K562 (cell line): ENCODE measurements at regions not wholly inside any gene's neighbourhood (a gene's known extent, or its start where the extent isn't known, plus 50 kb on each side); places are given as distances from the start of the nearest gene placed in this dataset.
A peak's percentile ranks its signal among the peaks of the same experiment; 100 is the strongest.

Experiments used
- ATAC-seq: fragments of 200-7000 bp; cut with Tn5 transposase; 3 replicates; pipeline ENCODE4 v1.9.1; 2020; ENCODE audit warnings: moderate library complexity
- BruUV-seq: library from RNA; stranded (reverse); fragments of 400-500 nt; replicated peaks from 2 replicates; lab custom pipeline; 2021; lab: Mats Ljungman, UMichigan
- CTCF ChIA-PET: fragments of 300-600 bp; formaldehyde crosslinking; extraction: SDS; loops from one replicate; lab custom pipeline; 2021; ENCODE audit warnings: low intra/inter-chr PET ratio; lab: Yijun Ruan, JAX
- POLR2A ChIA-PET: fragments of 300-600, 350-650 bp; sonication (Branson Sonifier 250); formaldehyde crosslinking; extraction: SDS; loops from one replicate; lab custom pipeline; 2021; ENCODE audit warnings: antibody characterized with exemption, inconsistent platforms; lab: Yijun Ruan, JAX
- DNase-seq, 4 experiments: peaks; one replicate each; pipeline versions ENCODE4 v3.0.0 to v3.0.0-alpha.2; 2011 to 2018; ENCODE audit warnings: low spot score in 3 of 4, mixed read lengths in 3 of 4; ENCODE audit errors: extremely low read depth in 1 of 4
- FAIRE-seq: peaks from 2 replicates; lab custom pipeline; 2011; peaks lifted over from hg19 to GRCh38; lab: Jason Lieb, UNC
- H2AFZ ChIP-seq: 2 replicates; pipeline ENCODE4 v1.6.0; 2011; ENCODE audit warnings: low read depth, low read length, control low read depth, inconsistent platforms
- H3K27ac ChIP-seq: fragments of 200-600 bp; 3 replicates; pipeline ENCODE4 v1.8.0; 2011; ENCODE audit warnings: low read depth, mild to moderate bottlenecking, control low read depth, inconsistent platforms, low read length, moderate library complexity, mixed read lengths; ENCODE audit errors: extremely low read depth
- H3K27me3 ChIP-seq, 2 experiments: fragments of 300-600 bp in 1 of 2; 2 replicates in 1 of 2; 3 replicates in 1 of 2; pipeline versions ENCODE4 v1.6.0 to v1.8.0; 2011; ENCODE audit warnings: inconsistent platforms in 2 of 2, low read length in 2 of 2, mild to moderate bottlenecking in 1 of 2, mixed read lengths in 1 of 2, moderate library complexity in 1 of 2; ENCODE audit not compliant: control insufficient read depth in 2 of 2, insufficient read depth in 2 of 2
- H3K36me3 ChIP-seq: fragments of 300-600 bp; 3 replicates; pipeline ENCODE4 v1.8.0; 2011; ENCODE audit warnings: mild to moderate bottlenecking, low read length, inconsistent platforms; ENCODE audit not compliant: control insufficient read depth, insufficient read depth
- H3K4me1 ChIP-seq, 2 experiments: fragments of 200-600 bp in 1 of 2; replicated peaks in 1 of 2; 2 replicates in 1 of 2; 3 replicates in 1 of 2; pipeline versions ENCODE4 v1.5.1 to v1.8.0; 2011; ENCODE audit warnings: inconsistent platforms in 2 of 2, low read length in 2 of 2, mild to moderate bottlenecking in 1 of 2, mixed read lengths in 1 of 2, moderate library complexity in 1 of 2; ENCODE audit not compliant: control insufficient read depth in 2 of 2, insufficient read depth in 2 of 2
- H3K4me2 ChIP-seq: 2 replicates; pipeline ENCODE4 v1.6.1; 2011; ENCODE audit warnings: low read length, control low read depth, inconsistent platforms, mixed read lengths; ENCODE audit not compliant: insufficient read depth
- H3K4me3 ChIP-seq: fragments of 200-600 bp; sonication (generic), shearing (Covaris generic); 2 replicates; pipeline ENCODE4 v1.5.1; 2016; ENCODE audit warnings: control low read depth, inconsistent platforms
- H3K79me2 ChIP-seq: fragments of 200-600 bp; 3 replicates; pipeline ENCODE4 v1.8.0; 2011; ENCODE audit warnings: low read length, inconsistent platforms; ENCODE audit not compliant: control insufficient read depth, insufficient read depth
- H3K9ac ChIP-seq, 2 experiments: 2 replicates each; pipeline versions ENCODE4 v1.6.0 to v1.6.1; 2011; ENCODE audit warnings: low read depth in 2 of 2, low read length in 2 of 2, control low read depth in 1 of 2, inconsistent platforms in 1 of 2, mild to moderate bottlenecking in 1 of 2, mixed read lengths in 1 of 2; ENCODE audit not compliant: insufficient read depth in 1 of 2
- H3K9me1 ChIP-seq: one replicate; pipeline ENCODE4 v1.6.0; 2011; ENCODE audit warnings: inconsistent platforms, mild to moderate bottlenecking, low read length, moderate library complexity; ENCODE audit not compliant: control insufficient read depth, insufficient read depth
- H3K9me3 ChIP-seq: replicated peaks from 2 replicates; pipeline ENCODE4 v1.5.1; 2011; ENCODE audit warnings: low read depth, low read length, inconsistent platforms; ENCODE audit not compliant: control insufficient read depth, insufficient read depth
- H4K20me1 ChIP-seq: replicated peaks from 2 replicates; pipeline ENCODE4 v1.6.1; 2011; ENCODE audit warnings: low read length, inconsistent platforms, mixed read lengths; ENCODE audit not compliant: control insufficient read depth, insufficient read depth
- ARNT ChIP-seq, 2 experiments: fragments of 450-650 bp; IDR thresholded peaks; 2 replicates each; pipeline ENCODE4 v1.6.1; 2016; ENCODE audit warnings: mild to moderate bottlenecking in 1 of 2
- ASH1L ChIP-seq: fragments of 450-650 bp; IDR thresholded peaks from 2 replicates; pipeline ENCODE4 v1.6.1; 2018; ENCODE audit warnings: borderline replicate concordance, mild to moderate bottlenecking, low read depth; ENCODE audit not compliant: partially characterized antibody
- CSDE1 ChIP-seq, 2 experiments: fragments of 450-650 bp; IDR thresholded peaks; 2 replicates each; pipeline ENCODE4 v1.6.1; 2016; ENCODE audit warnings: mild to moderate bottlenecking in 1 of 2
- EGR1 ChIP-seq: fragments of 450-650 bp; conservative IDR thresholded peaks from 2 replicates; pipeline ENCODE4 v1.6.1; 2017; ENCODE audit warnings: mild to moderate bottlenecking
- FOS ChIP-seq: IDR thresholded peaks from 3 replicates; pipeline ENCODE4 v1.6.1; 2011; ENCODE audit not compliant: insufficient read length; ENCODE audit errors: extremely low read depth
- FOXA3 ChIP-seq, 2 experiments: fragments of 450-650 bp in 1 of 2; sonication (generic) in 1 of 2; formaldehyde crosslinking; IDR thresholded peaks in 1 of 2; conservative IDR thresholded peaks in 1 of 2; 2 replicates each; pipeline versions ENCODE4 v1.4.0 to v1.8.0; 2020 to 2022; ENCODE audit warnings: mild to moderate bottlenecking in 2 of 2, missing genetic modification reagents in 1 of 2
- GATAD2A ChIP-seq: fragments of 450-650 bp; IDR thresholded peaks from 2 replicates; pipeline ENCODE4 v1.6.1; 2017
- LARP7 ChIP-seq: fragments of 450-650 bp; IDR thresholded peaks from 2 replicates; pipeline ENCODE4 v1.6.1; 2016
- MBD2 ChIP-seq: sonication (generic); IDR thresholded peaks from 2 replicates; pipeline ENCODE4 v1.6.1; 2016; ENCODE audit warnings: low read depth, borderline replicate concordance
- NFYB ChIP-seq: IDR thresholded peaks from 2 replicates; pipeline ENCODE4 v1.6.1; 2011; ENCODE audit warnings: mild to moderate bottlenecking, moderate library complexity; ENCODE audit not compliant: insufficient read length; ENCODE audit errors: extremely low read depth
- PHB2 ChIP-seq: fragments of 450-650 bp; IDR thresholded peaks from 2 replicates; pipeline ENCODE4 v1.6.1; 2017; ENCODE audit warnings: low read depth
- STAG1 ChIP-seq: sonication (generic); formaldehyde crosslinking; IDR thresholded peaks from 2 replicates; pipeline ENCODE4 v1.5.0; 2020; ENCODE audit warnings: missing genetic modification reagents, borderline replicate concordance
- TBP ChIP-seq: optimal IDR thresholded peaks from 2 replicates; pipeline ENCODE3; 2011; ENCODE audit warnings: low read depth, low read length, improper control_type of control experiment
- ZNF12 ChIP-seq: sonication (generic); formaldehyde crosslinking; IDR thresholded peaks from 2 replicates; pipeline ENCODE4 v1.4.0; 2020; ENCODE audit warnings: mild to moderate bottlenecking, missing genetic modification reagents
- ZNF184 ChIP-seq: sonication (generic); formaldehyde crosslinking; IDR thresholded peaks from 2 replicates; pipeline ENCODE4 v1.5.0; 2020; ENCODE audit warnings: missing genetic modification reagents
- ZNF551 ChIP-seq: fragments of 250-450 bp; sonication (Bioruptor Pico); IDR thresholded peaks from 2 replicates; pipeline ENCODE4 v1.5.0; 2021; ENCODE audit warnings: mild to moderate bottlenecking, moderate library complexity
- WGBS: fragments of 100-300 bp; shearing (Covaris generic); methylation state at CpG from one replicate; pipeline ENCODE4 v1.1.6; 2016; ENCODE audit warnings: low coverage, mixed read lengths; ENCODE audit not compliant: insufficient coverage; ENCODE audit errors: missing lambda C conversion rate; 5-methylcytosine and 5-hydroxymethylcytosine counted together
- in situ Hi-C: fragments of 300-500 bp; cut with MboI; formaldehyde crosslinking; loops from 4 replicates; pipeline ENCODE4 v1.15.0; 2018; ENCODE audit warnings: inconsistent platforms, mixed read lengths
- intact Hi-C: fragments of 100-400 bp; cut with micrococcal nuclease; formaldehyde crosslinking; loops from 2 replicates; pipeline ENCODE4 v1.14.2; 2022
- TF ChIP-seq, protein P1 (sequence below), 2 experiments: fragments of 450-650 bp in 1 of 2; sonication (generic) in 1 of 2; formaldehyde crosslinking; conservative IDR thresholded peaks; 2 replicates each; pipeline versions ENCODE4 v1.4.0 to v1.8.1; 2020 to 2022; ENCODE audit warnings: mild to moderate bottlenecking in 1 of 2, missing genetic modification reagents in 1 of 2
- TF ChIP-seq, protein P2 (sequence below), 3 experiments: fragments of 200-800 bp in 1 of 3; fragments of 250-450 bp in 1 of 3; fragments of 450-650 bp in 1 of 3; sonication (Bioruptor Pico) in 1 of 3; sonication (Bioruptor generic) in 1 of 3; formaldehyde crosslinking in 1 of 3; IDR thresholded peaks; 2 replicates each; pipeline versions ENCODE4 v1.6.1 to v1.8.0; 2016 to 2022; ENCODE audit warnings: mild to moderate bottlenecking in 2 of 3, missing genetic modification characterization in 2 of 3, missing compliant biosample characterization in 1 of 3, moderate library complexity in 1 of 3

DNA sequence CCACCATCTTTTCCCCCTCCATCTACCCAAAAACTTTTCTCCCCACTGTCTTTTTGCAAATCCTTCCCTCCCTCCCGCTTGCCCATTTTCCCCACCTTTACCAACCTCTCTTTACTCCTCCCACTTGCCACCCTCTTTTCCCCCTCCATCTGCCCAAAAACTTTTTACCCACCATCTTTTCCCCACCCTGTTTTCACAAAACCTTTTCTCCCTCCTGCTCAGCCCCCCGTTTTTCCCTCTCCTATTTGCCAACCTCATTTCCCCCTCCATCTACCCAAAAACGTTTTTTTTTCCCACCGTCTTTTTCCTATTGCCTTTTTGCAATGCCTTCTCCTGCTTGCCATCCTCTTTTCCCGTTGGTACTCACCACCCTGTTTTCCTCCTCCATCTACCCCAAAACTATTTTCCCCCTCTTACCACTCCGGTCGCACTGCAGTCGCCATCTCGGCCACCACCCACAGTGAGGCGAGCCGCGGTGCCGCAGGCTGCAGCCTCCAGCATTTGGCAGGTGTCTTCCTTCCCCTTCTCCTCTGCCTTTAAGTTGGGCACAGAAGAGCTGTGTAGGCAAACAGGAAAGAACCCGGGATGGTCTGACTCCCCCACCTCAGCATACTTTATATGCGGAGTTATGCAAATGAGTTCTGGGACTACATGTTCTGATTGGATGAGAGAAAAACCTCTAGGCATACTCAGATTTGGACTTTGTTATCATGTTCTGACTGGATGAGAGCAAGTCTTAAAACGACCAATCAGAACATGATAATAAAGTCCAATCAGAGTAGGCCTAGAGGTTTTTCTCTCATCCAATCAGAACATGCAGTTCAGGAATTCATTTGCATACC, 121.2 kb upstream of the VPREB1 start:
- peak in 1 of 4 experiments; percentile 38 for DNase-seq
- Histone ChIP-seq H3K9me3 (no peaks in the 10 kb centered on the region), H3K36me3 (no peaks in the 10 kb centered on the region), H3K9ac (no peak overlapping the region), H3K4me1 (peaks cover 0 to 18% of the 10 kb centered on the region in 2 experiments; a peak in 1 of 5 replicates), H3K4me2 (no peak overlapping the region), H3K27me3 (peaks cover 35 to 36% of the 10 kb centered on the region in 2 experiments), H3K9me1 (no peaks in the 10 kb centered on the region), H3K79me2 (no peaks in the 10 kb centered on the region), H2AFZ (no peak overlapping the region), H3K4me3 (no peak overlapping the region), H4K20me1 (no peaks in the 10 kb centered on the region), H3K27ac (no peak overlapping the region)
- in situ Hi-C loops = no loop called here
- ChIA-PET POLR2A (interaction anchor here (0.6 to 5.7 kb wide), 7 partner anchors 10 to 1431 kb away, joined by 3 to 67 read pairs (median 5); no protein-coding TSS in a partner anchor), CTCF (no interaction called here)
- WGBS = 32% methylated on average over 16 of the region's 16 CpGs
- no TSS peak for BruUV-seq
- intact Hi-C loops = no loop called here
- FAIRE-seq = no peak
- peak; percentile 51 for ATAC-seq
- TF ChIP-seq MBD2 (peak; percentile 21; the same call in 1 of the 2 replicates), ZNF551 (no peak), CSDE1 (IDR thresholded peaks at IDR 0.05) (no peak), ARNT (IDR thresholded peaks at IDR 0.05) (0 out of 4 replicates have a peak, but pooled peaks of 1 of the 2 experiments have one; percentile 3), ASH1L (peak; percentile 53), PHB2 (peak; percentile 24; the same call in 1 of the 2 replicates), TBP (peak; percentile 54), LARP7 (peak; percentile 49; the same call in 1 of the 2 replicates), STAG1 (CRISPR knock-in tag) (0 out of 2 replicates have a peak, but pooled peaks have one; percentile 17), ZNF184 (CRISPR knock-in tag) (peak; percentile 43; the same call in 1 of the 2 replicates), NFYB (peak; percentile 58), FOS (peak; percentile 55), FOXA3 (CRISPR knock-in tag; conservative IDR thresholded peaks at IDR 0.05 in 1 of 2, IDR thresholded peaks at IDR 0.05 in 1 of 2) (peak in 1 of 2 experiments; percentile 67; a peak in 2 of 4 replicates), GATAD2A (peak; percentile 72; the same call in 1 of the 2 replicates), ZNF12 (CRISPR knock-in tag) (no peak), EGR1 (0 out of 2 replicates have a peak, but pooled peaks have one; percentile 5)
- TF ChIP-seq, protein P1, sequence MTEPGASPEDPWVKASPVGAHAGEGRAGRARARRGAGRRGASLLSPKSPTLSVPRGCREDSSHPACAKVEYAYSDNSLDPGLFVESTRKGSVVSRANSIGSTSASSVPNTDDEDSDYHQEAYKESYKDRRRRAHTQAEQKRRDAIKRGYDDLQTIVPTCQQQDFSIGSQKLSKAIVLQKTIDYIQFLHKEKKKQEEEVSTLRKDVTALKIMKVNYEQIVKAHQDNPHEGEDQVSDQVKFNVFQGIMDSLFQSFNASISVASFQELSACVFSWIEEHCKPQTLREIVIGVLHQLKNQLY (CRISPR knock-in tag; conservative IDR thresholded peaks at IDR 0.05) = peak in 1 of 2 experiments; percentile 22; a peak in 1 of 4 replicates
- TF ChIP-seq, protein P2, sequence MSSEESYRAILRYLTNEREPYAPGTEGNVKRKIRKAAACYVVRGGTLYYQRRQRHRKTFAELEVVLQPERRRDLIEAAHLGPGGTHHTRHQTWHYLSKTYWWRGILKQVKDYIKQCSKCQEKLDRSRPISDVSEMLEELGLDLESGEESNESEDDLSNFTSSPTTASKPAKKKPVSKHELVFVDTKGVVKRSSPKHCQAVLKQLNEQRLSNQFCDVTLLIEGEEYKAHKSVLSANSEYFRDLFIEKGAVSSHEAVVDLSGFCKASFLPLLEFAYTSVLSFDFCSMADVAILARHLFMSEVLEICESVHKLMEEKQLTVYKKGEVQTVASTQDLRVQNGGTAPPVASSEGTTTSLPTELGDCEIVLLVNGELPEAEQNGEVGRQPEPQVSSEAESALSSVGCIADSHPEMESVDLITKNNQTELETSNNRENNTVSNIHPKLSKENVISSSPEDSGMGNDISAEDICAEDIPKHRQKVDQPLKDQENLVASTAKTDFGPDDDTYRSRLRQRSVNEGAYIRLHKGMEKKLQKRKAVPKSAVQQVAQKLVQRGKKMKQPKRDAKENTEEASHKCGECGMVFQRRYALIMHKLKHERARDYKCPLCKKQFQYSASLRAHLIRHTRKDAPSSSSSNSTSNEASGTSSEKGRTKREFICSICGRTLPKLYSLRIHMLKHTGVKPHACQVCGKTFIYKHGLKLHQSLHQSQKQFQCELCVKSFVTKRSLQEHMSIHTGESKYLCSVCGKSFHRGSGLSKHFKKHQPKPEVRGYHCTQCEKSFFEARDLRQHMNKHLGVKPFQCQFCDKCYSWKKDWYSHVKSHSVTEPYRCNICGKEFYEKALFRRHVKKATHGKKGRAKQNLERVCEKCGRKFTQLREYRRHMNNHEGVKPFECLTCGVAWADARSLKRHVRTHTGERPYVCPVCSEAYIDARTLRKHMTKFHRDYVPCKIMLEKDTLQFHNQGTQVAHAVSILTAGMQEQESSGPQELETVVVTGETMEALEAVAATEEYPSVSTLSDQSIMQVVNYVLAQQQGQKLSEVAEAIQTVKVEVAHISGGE (CRISPR knock-in tag; IDR thresholded peaks at IDR 0.05) = 0 out of 6 replicates have a peak, but pooled peaks of 1 of the 3 experiments have one; percentile 19
